ENCODE measurements at regions not wholly inside any gene's neighbourhood (a gene's known extent, or its start where the extent isn't known, plus 50 kb on each side); places are given as distances from the start of the nearest gene placed in this dataset.
"Not testable (repeated sequence)": the region's sequence is repeated elsewhere in the genome, so short reads cannot be mapped to it uniquely, and the experiment has no call there.

GRCh38 chr2:125642032-125642431, 1013.9 kb upstream of the GYPC start:
- DNase-seq: no peak

GRCh38 chr2:125643128-125643527, 1012.8 kb upstream of the GYPC start:
- no peak for DNase-seq

GRCh38 chr2:125643585-125643984, 1012.4 kb upstream of the GYPC start:
- DNase-seq: no peak

- no peak for DNase-seq
These were observed 1011.7 kb upstream of the GYPC start for GRCh38 chr2:125644257-125644656.

- DNase-seq: no peak
These were observed 1003.7 kb upstream of the GYPC start for GRCh38 chr2:125652280-125652679.

- no peak for DNase-seq
These were observed 1001.7 kb upstream of the GYPC start for GRCh38 chr2:125654226-125654625.

GRCh38 chr2:125656190-125656589, 999.8 kb upstream of the GYPC start:
- no peak for DNase-seq

- no peak for DNase-seq
These were observed 997.4 kb upstream of the GYPC start for GRCh38 chr2:125658583-125658982.

GRCh38 chr2:125660369-125660768, 995.6 kb upstream of the GYPC start:
- not testable (repeated sequence) for DNase-seq

- no peak for DNase-seq
These were observed 988.3 kb upstream of the GYPC start for GRCh38 chr2:125667630-125668029.

- no peak for DNase-seq
These were observed 976.1 kb upstream of the GYPC start for GRCh38 chr2:125679903-125680302.

- no peak for DNase-seq
These were observed 975.1 kb upstream of the GYPC start for GRCh38 chr2:125680809-125681208.

GRCh38 chr2:125681576-125681975, 974.4 kb upstream of the GYPC start:
- DNase-seq: no peak

- DNase-seq: no peak
These were observed 973.8 kb upstream of the GYPC start for GRCh38 chr2:125681976-125682805.

- no peak for DNase-seq
These were observed 971.7 kb upstream of the GYPC start for GRCh38 chr2:125684256-125684655.

GRCh38 chr2:125684932-125685331, 971.0 kb upstream of the GYPC start:
- DNase-seq: no peak

- no peak for DNase-seq
These were observed 959.4 kb upstream of the GYPC start for GRCh38 chr2:125696560-125696959.

GRCh38 chr2:125698280-125698679, 957.7 kb upstream of the GYPC start:
- no peak for DNase-seq

- DNase-seq: no peak
These were observed 954.9 kb upstream of the GYPC start for GRCh38 chr2:125701070-125701469.

- DNase-seq: no peak
These were observed 948.3 kb upstream of the GYPC start for GRCh38 chr2:125707611-125708010.

- DNase-seq: no peak
These were observed 945.4 kb upstream of the GYPC start for GRCh38 chr2:125710561-125710960.

GRCh38 chr2:125711075-125711474, 944.9 kb upstream of the GYPC start:
- DNase-seq: no peak

GRCh38 chr2:125713533-125713932, 942.4 kb upstream of the GYPC start:
- DNase-seq: no peak

- no peak for DNase-seq
These were observed 934.8 kb upstream of the GYPC start for GRCh38 chr2:125721072-125721721.

GRCh38 chr2:125730921-125731320, 925.0 kb upstream of the GYPC start:
- no peak for DNase-seq

Data from CD4-positive, alpha-beta T cell treated with Interleukin-4 for 1 hour (primary cell).